K562 (cell line): ENCODE measurements at regions not wholly inside any gene's neighbourhood (a gene's known extent, or its start where the extent isn't known, plus 50 kb on each side); places are given as distances from the start of the nearest gene placed in this dataset.

ENCODE experiments used
- ATAC-seq: fragments of 200-7000 bp; cut with Tn5 transposase; 3 replicates; pipeline ENCODE4 v1.9.1; 2020; ENCODE audit warnings: moderate library complexity
- BruUV-seq: library from RNA; stranded (reverse); fragments of 400-500 nt; replicated peaks from 2 replicates; lab custom pipeline; 2021; lab: Mats Ljungman, UMichigan
- CTCF ChIA-PET: fragments of 300-600 bp; formaldehyde crosslinking; extraction: SDS; loops from one replicate; lab custom pipeline; 2021; ENCODE audit warnings: low intra/inter-chr PET ratio; lab: Yijun Ruan, JAX
- POLR2A ChIA-PET: fragments of 300-600, 350-650 bp; sonication (Branson Sonifier 250); formaldehyde crosslinking; extraction: SDS; loops from one replicate; lab custom pipeline; 2021; ENCODE audit warnings: antibody characterized with exemption, inconsistent platforms; lab: Yijun Ruan, JAX
- DNase-seq, 4 experiments: peaks; one replicate each; pipeline versions ENCODE4 v3.0.0 to v3.0.0-alpha.2; 2011 to 2018; ENCODE audit warnings: low spot score in 3 of 4, mixed read lengths in 3 of 4; ENCODE audit errors: extremely low read depth in 1 of 4
- FAIRE-seq: peaks from 2 replicates; lab custom pipeline; 2011; peaks lifted over from hg19 to GRCh38; lab: Jason Lieb, UNC
- H2AFZ ChIP-seq: 2 replicates; pipeline ENCODE4 v1.6.0; 2011; ENCODE audit warnings: low read depth, low read length, control low read depth, inconsistent platforms
- H3K27ac ChIP-seq: fragments of 200-600 bp; 3 replicates; pipeline ENCODE4 v1.8.0; 2011; ENCODE audit warnings: low read depth, mild to moderate bottlenecking, control low read depth, inconsistent platforms, low read length, moderate library complexity, mixed read lengths; ENCODE audit errors: extremely low read depth
- H3K27me3 ChIP-seq, 2 experiments: fragments of 300-600 bp in 1 of 2; 2 replicates in 1 of 2; 3 replicates in 1 of 2; pipeline versions ENCODE4 v1.6.0 to v1.8.0; 2011; ENCODE audit warnings: inconsistent platforms in 2 of 2, low read length in 2 of 2, mild to moderate bottlenecking in 1 of 2, mixed read lengths in 1 of 2, moderate library complexity in 1 of 2; ENCODE audit not compliant: control insufficient read depth in 2 of 2, insufficient read depth in 2 of 2
- H3K36me3 ChIP-seq: fragments of 300-600 bp; 3 replicates; pipeline ENCODE4 v1.8.0; 2011; ENCODE audit warnings: mild to moderate bottlenecking, low read length, inconsistent platforms; ENCODE audit not compliant: control insufficient read depth, insufficient read depth
- H3K4me1 ChIP-seq, 2 experiments: fragments of 200-600 bp in 1 of 2; replicated peaks in 1 of 2; 2 replicates in 1 of 2; 3 replicates in 1 of 2; pipeline versions ENCODE4 v1.5.1 to v1.8.0; 2011; ENCODE audit warnings: inconsistent platforms in 2 of 2, low read length in 2 of 2, mild to moderate bottlenecking in 1 of 2, mixed read lengths in 1 of 2, moderate library complexity in 1 of 2; ENCODE audit not compliant: control insufficient read depth in 2 of 2, insufficient read depth in 2 of 2
- H3K4me2 ChIP-seq: 2 replicates; pipeline ENCODE4 v1.6.1; 2011; ENCODE audit warnings: low read length, control low read depth, inconsistent platforms, mixed read lengths; ENCODE audit not compliant: insufficient read depth
- H3K4me3 ChIP-seq: fragments of 200-600 bp; sonication (generic), shearing (Covaris generic); 2 replicates; pipeline ENCODE4 v1.5.1; 2016; ENCODE audit warnings: control low read depth, inconsistent platforms
- H3K79me2 ChIP-seq: fragments of 200-600 bp; 3 replicates; pipeline ENCODE4 v1.8.0; 2011; ENCODE audit warnings: low read length, inconsistent platforms; ENCODE audit not compliant: control insufficient read depth, insufficient read depth
- H3K9ac ChIP-seq, 2 experiments: 2 replicates each; pipeline versions ENCODE4 v1.6.0 to v1.6.1; 2011; ENCODE audit warnings: low read depth in 2 of 2, low read length in 2 of 2, control low read depth in 1 of 2, inconsistent platforms in 1 of 2, mild to moderate bottlenecking in 1 of 2, mixed read lengths in 1 of 2; ENCODE audit not compliant: insufficient read depth in 1 of 2
- H3K9me1 ChIP-seq: one replicate; pipeline ENCODE4 v1.6.0; 2011; ENCODE audit warnings: inconsistent platforms, mild to moderate bottlenecking, low read length, moderate library complexity; ENCODE audit not compliant: control insufficient read depth, insufficient read depth
- H3K9me3 ChIP-seq: replicated peaks from 2 replicates; pipeline ENCODE4 v1.5.1; 2011; ENCODE audit warnings: low read depth, low read length, inconsistent platforms; ENCODE audit not compliant: control insufficient read depth, insufficient read depth
- H4K20me1 ChIP-seq: replicated peaks from 2 replicates; pipeline ENCODE4 v1.6.1; 2011; ENCODE audit warnings: low read length, inconsistent platforms, mixed read lengths; ENCODE audit not compliant: control insufficient read depth, insufficient read depth
- HNRNPK ChIP-seq: fragments of 200-400 bp; formaldehyde crosslinking; IDR thresholded peaks from one replicate; pipeline ENCODE4 v1.6.1; 2018; ENCODE audit warnings: mild to moderate bottlenecking, low read depth, low read length; ENCODE audit not compliant: poor library complexity, severe bottlenecking
- L3MBTL2 ChIP-seq: fragments of 450-650 bp; IDR thresholded peaks from 2 replicates; pipeline ENCODE4 v1.6.1; 2016; ENCODE audit warnings: mild to moderate bottlenecking, moderate library complexity
- SIRT6 ChIP-seq: IDR thresholded peaks from one replicate; pipeline ENCODE4 v1.6.1; 2012; ENCODE audit warnings: low read depth, mild to moderate bottlenecking, control low read depth, inconsistent platforms, low read length, moderate library complexity
- ZFPM2 ChIP-seq: fragments of 250-450 bp; sonication (Bioruptor Pico); IDR thresholded peaks from 2 replicates; pipeline ENCODE4 v1.5.1; 2022; ENCODE audit warnings: mild to moderate bottlenecking
- ZNF12 ChIP-seq: sonication (generic); formaldehyde crosslinking; IDR thresholded peaks from 2 replicates; pipeline ENCODE4 v1.4.0; 2020; ENCODE audit warnings: mild to moderate bottlenecking, missing genetic modification reagents
- ZNF444 ChIP-seq: fragments of 250-450 bp; sonication (Bioruptor Pico); IDR thresholded peaks from 2 replicates; pipeline ENCODE4 v1.4.0; 2020; ENCODE audit warnings: mild to moderate bottlenecking, moderate library complexity
- WGBS: fragments of 100-300 bp; shearing (Covaris generic); methylation state at CpG from one replicate; pipeline ENCODE4 v1.1.6; 2016; ENCODE audit warnings: low coverage, mixed read lengths; ENCODE audit not compliant: insufficient coverage; ENCODE audit errors: missing lambda C conversion rate; 5-methylcytosine and 5-hydroxymethylcytosine counted together
- in situ Hi-C: fragments of 300-500 bp; cut with MboI; formaldehyde crosslinking; loops from 4 replicates; pipeline ENCODE4 v1.15.0; 2018; ENCODE audit warnings: inconsistent platforms, mixed read lengths
- intact Hi-C: fragments of 100-400 bp; cut with micrococcal nuclease; formaldehyde crosslinking; loops from 2 replicates; pipeline ENCODE4 v1.14.2; 2022
- TF ChIP-seq, protein P1 (sequence below): fragments of 450-650 bp; conservative IDR thresholded peaks from 2 replicates; pipeline ENCODE4 v1.6.1; 2016; ENCODE audit warnings: missing genetic modification characterization, low read depth, mild to moderate bottlenecking, control low read depth, missing compliant biosample characterization
- TF ChIP-seq, protein P2 (sequence below): fragments of 250-450 bp; sonication (Bioruptor Pico); IDR thresholded peaks from 2 replicates; pipeline ENCODE4 v1.5.0; 2021

DNA sequence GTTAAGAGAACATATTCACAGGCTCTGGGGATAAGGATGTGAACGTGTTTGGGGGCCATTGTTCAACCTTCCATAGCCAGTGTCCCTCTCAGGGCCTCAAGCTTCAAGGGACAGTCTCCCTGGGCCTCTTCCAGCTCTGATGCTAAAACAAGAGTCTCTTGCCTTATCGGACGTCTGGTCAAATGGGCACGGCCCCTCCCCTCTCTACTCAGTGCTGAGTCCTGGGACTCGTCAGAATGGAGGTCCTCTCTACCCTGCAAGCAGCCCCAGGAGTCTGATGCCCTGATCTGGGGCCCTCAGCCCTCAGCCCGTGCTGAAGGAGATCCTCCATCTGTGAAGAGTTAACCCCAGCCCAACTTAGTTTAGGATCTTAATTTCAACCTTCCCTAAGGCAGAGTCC is 198.2 kb downstream of the ZFP36L2 start:
- ChIA-PET CTCF (no interaction called here), POLR2A (interaction anchor here (0.6 to 1.3 kb wide), 3 partner anchors 31 to 197 kb away, joined by 3 read pairs; no protein-coding TSS in a partner anchor)
- peak; percentile 40 for FAIRE-seq
- BruUV-seq = no TSS peak
- Histone ChIP-seq H2AFZ (no peak overlapping the region), H3K79me2 (no peaks in the 10 kb centered on the region), H3K9ac (no peak overlapping the region), H3K27me3 (no peaks in the 10 kb centered on the region), H3K9me3 (no peaks in the 10 kb centered on the region), H3K4me2 (no peak overlapping the region), H3K4me3 (no peak overlapping the region), H3K9me1 (no peaks in the 10 kb centered on the region), H3K27ac (no peak overlapping the region), H3K36me3 (no peaks in the 10 kb centered on the region), H3K4me1 (peaks cover 0 to 9% of the 10 kb centered on the region in 2 experiments; a peak in 3 of 5 replicates), H4K20me1 (no peaks in the 10 kb centered on the region)
- DNase-seq = no peak
- in situ Hi-C loops = loop anchor here (5.0 kb wide), 1 partner anchor 199 kb away; the partner anchor contains the start of gene ZFP36L2
- 19% methylated on average over 6 of the region's 6 CpGs for WGBS
- intact Hi-C loops = loop anchor here (10.0 kb wide), 1 partner anchor 517 kb away; no protein-coding TSS in a partner anchor
- TF ChIP-seq ZNF12 (CRISPR knock-in tag) (no peak), L3MBTL2 (no peak), HNRNPK (no peak), ZNF444 (CRISPR knock-in tag) (no peak), SIRT6 (no peak), ZFPM2 (no peak)
- TF ChIP-seq, protein P1, sequence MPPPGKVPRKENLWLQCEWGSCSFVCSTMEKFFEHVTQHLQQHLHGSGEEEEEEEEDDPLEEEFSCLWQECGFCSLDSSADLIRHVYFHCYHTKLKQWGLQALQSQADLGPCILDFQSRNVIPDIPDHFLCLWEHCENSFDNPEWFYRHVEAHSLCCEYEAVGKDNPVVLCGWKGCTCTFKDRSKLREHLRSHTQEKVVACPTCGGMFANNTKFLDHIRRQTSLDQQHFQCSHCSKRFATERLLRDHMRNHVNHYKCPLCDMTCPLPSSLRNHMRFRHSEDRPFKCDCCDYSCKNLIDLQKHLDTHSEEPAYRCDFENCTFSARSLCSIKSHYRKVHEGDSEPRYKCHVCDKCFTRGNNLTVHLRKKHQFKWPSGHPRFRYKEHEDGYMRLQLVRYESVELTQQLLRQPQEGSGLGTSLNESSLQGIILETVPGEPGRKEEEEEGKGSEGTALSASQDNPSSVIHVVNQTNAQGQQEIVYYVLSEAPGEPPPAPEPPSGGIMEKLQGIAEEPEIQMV (tag) = no peak
- TF ChIP-seq, protein P2, sequence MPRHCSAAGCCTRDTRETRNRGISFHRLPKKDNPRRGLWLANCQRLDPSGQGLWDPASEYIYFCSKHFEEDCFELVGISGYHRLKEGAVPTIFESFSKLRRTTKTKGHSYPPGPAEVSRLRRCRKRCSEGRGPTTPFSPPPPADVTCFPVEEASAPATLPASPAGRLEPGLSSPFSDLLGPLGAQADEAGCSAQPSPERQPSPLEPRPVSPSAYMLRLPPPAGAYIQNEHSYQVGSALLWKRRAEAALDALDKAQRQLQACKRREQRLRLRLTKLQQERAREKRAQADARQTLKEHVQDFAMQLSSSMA (CRISPR knock-in tag) = no peak
- ATAC-seq = no peak
